Neural cell (in vitro differentiated cells): ENCODE measurements at regions not wholly inside any gene's neighbourhood (a gene's known extent, or its start where the extent isn't known, plus 50 kb on each side); places are given as distances from the start of the nearest gene placed in this dataset.

ENCODE experiments used
- CTCF ChIP-seq: fragments of 450-650 bp; IDR thresholded peaks from 2 replicates; pipeline ENCODE4 v1.5.1; 2014; ENCODE audit warnings: antibody characterized with exemption, mild to moderate bottlenecking, moderate library complexity; ENCODE audit not compliant: poor library complexity, severe bottlenecking
- EP300 ChIP-seq: fragments of 450-650 bp; conservative IDR thresholded peaks from 2 replicates; pipeline ENCODE4 v1.6.1; 2014; ENCODE audit warnings: antibody characterized with exemption, mild to moderate bottlenecking, moderate library complexity; ENCODE audit not compliant: poor library complexity, severe bottlenecking
- EZH2 ChIP-seq: fragments of 200-600, 300-800 bp; shearing (Covaris generic), sonication (generic); IDR thresholded peaks from 2 replicates; pipeline ENCODE4 v1.6.1; 2014; ENCODE audit warnings: antibody characterized with exemption, low read length, borderline replicate concordance, mild to moderate bottlenecking; ENCODE audit not compliant: insufficient read depth, poor library complexity, severe bottlenecking
- MXI1 ChIP-seq: fragments of 450-650 bp; conservative IDR thresholded peaks from 2 replicates; pipeline ENCODE4 v1.6.1; 2014; ENCODE audit warnings: antibody characterized with exemption, mild to moderate bottlenecking; ENCODE audit not compliant: poor library complexity, severe bottlenecking
- POLR2AphosphoS5 ChIP-seq: IDR thresholded peaks from 2 replicates; pipeline ENCODE4 v1.6.1; 2012
- RAD21 ChIP-seq: fragments of 450-650 bp; conservative IDR thresholded peaks from 2 replicates; pipeline ENCODE4 v1.6.1; 2014; ENCODE audit warnings: antibody characterized with exemption, mild to moderate bottlenecking, moderate library complexity
- REST ChIP-seq: IDR thresholded peaks from 2 replicates; pipeline ENCODE4 v1.6.1; 2012; ENCODE audit warnings: borderline replicate concordance
- TAF1 ChIP-seq: IDR thresholded peaks from 2 replicates; pipeline ENCODE4 v1.6.1; 2012; ENCODE audit warnings: low read depth

- no peak for TF ChIP-seq CTCF
- TF ChIP-seq MXI1 = no peak
- TF ChIP-seq EZH2 = no peak
- TF ChIP-seq REST = no peak
- no peak for TF ChIP-seq POLR2AphosphoS5
- no peak for TF ChIP-seq TAF1
- TF ChIP-seq EP300 = no peak
- no peak for TF ChIP-seq RAD21
These were observed 97.9 kb upstream of the SLC7A1 start for GRCh38 chr13:29693275-29693945.
